Peyer's patch (tissue), 4 donors: ENCODE measurements at regions not wholly inside any gene's neighbourhood (a gene's known extent, or its start where the extent isn't known, plus 50 kb on each side); places are given as distances from the start of the nearest gene placed in this dataset.
A peak's percentile ranks its signal among the peaks of the same experiment; 100 is the strongest.

Experiments
- DNase-seq, 3 donors: peaks; one replicate each; pipeline ENCODE4 v3.0.0-alpha.2; 2017 to 2019
- H3K27ac ChIP-seq, 4 donors: fragments of 200-600 bp; sonication (generic); one replicate each; pipeline ENCODE4 v1.5.1; 2016 to 2019
- H3K27me3 ChIP-seq, 2 donors: fragments of 200-600 bp; sonication (generic); one replicate each; pipeline ENCODE4 v1.5.1; 2019
- H3K36me3 ChIP-seq, 3 donors: fragments of 200-600 bp; sonication (generic); one replicate each; pipeline ENCODE4 v1.5.1; 2016 to 2019
- H3K4me1 ChIP-seq, 4 donors: fragments of 200-600 bp; sonication (generic); one replicate each; pipeline ENCODE4 v1.5.1; 2016 to 2019
- H3K4me3 ChIP-seq, 4 donors: fragments of 200-600 bp; sonication (generic); 1 replicate in 3 of 4; 2 replicates in 1 of 4; pipeline ENCODE4 v1.5.1; 2016 to 2019; ENCODE audit warnings: mild to moderate bottlenecking in 1 of 4
- H3K9me3 ChIP-seq, 4 donors: fragments of 200-600 bp; sonication (generic); one replicate each; pipeline ENCODE4 v1.5.1; 2016 to 2019; ENCODE audit warnings: mild to moderate bottlenecking in 1 of 4
- POLR2A ChIP-seq, 2 donors: fragments of 450-650 bp; IDR thresholded peaks; one replicate each; pipeline ENCODE4 v1.5.1; 2017; ENCODE audit warnings: antibody characterized with exemption in 2 of 2, mild to moderate bottlenecking in 2 of 2, moderate library complexity in 2 of 2
- TF ChIP-seq, protein P1 (sequence below), 6 experiments: fragments of 450-650 bp in 4 of 6; fragments of 200-600 bp in 2 of 6; sonication (generic) in 1 of 6; IDR thresholded peaks; one replicate each; pipeline ENCODE4 v1.5.1; 2017 to 2019; ENCODE audit warnings: antibody characterized with exemption in 6 of 6, mild to moderate bottlenecking in 3 of 6, moderate library complexity in 1 of 6

DNA sequence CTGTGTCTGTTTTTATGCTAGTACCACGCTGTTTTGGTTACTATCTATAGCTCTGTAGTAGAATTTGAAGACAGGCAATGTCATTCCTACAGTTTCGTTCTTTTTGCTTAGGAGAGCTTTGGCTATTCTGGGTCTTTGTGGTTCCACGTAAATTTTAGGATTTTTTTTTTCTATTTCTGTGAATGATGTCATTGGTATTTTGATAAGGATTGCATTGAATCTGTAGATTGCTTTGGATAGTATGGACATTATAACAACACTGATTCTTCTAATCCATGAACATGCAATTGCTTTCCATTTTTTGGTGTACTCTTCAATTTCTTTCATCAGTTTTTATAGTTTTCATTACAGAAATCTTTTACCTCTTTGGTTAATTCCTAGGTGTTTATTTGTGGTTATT is 345.2 kb downstream of the TMEM121 start:
- H3K36me3 ChIP-seq, result no peaks in the 10 kb centered on the region
- no peak overlapping the region for H3K27ac ChIP-seq
- no peak for DNase-seq
- no peaks in the 10 kb centered on the region for H3K27me3 ChIP-seq
- H3K4me1 ChIP-seq, result no peaks in the 10 kb centered on the region
- no peak overlapping the region for H3K4me3 ChIP-seq
- no peaks in the 10 kb centered on the region for H3K9me3 ChIP-seq
- TF ChIP-seq POLR2A (IDR thresholded peaks at IDR 0.05), result no peak
- TF ChIP-seq, protein P1, sequence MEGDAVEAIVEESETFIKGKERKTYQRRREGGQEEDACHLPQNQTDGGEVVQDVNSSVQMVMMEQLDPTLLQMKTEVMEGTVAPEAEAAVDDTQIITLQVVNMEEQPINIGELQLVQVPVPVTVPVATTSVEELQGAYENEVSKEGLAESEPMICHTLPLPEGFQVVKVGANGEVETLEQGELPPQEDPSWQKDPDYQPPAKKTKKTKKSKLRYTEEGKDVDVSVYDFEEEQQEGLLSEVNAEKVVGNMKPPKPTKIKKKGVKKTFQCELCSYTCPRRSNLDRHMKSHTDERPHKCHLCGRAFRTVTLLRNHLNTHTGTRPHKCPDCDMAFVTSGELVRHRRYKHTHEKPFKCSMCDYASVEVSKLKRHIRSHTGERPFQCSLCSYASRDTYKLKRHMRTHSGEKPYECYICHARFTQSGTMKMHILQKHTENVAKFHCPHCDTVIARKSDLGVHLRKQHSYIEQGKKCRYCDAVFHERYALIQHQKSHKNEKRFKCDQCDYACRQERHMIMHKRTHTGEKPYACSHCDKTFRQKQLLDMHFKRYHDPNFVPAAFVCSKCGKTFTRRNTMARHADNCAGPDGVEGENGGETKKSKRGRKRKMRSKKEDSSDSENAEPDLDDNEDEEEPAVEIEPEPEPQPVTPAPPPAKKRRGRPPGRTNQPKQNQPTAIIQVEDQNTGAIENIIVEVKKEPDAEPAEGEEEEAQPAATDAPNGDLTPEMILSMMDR (IDR thresholded peaks at IDR 0.05), result no peak

DNA sequence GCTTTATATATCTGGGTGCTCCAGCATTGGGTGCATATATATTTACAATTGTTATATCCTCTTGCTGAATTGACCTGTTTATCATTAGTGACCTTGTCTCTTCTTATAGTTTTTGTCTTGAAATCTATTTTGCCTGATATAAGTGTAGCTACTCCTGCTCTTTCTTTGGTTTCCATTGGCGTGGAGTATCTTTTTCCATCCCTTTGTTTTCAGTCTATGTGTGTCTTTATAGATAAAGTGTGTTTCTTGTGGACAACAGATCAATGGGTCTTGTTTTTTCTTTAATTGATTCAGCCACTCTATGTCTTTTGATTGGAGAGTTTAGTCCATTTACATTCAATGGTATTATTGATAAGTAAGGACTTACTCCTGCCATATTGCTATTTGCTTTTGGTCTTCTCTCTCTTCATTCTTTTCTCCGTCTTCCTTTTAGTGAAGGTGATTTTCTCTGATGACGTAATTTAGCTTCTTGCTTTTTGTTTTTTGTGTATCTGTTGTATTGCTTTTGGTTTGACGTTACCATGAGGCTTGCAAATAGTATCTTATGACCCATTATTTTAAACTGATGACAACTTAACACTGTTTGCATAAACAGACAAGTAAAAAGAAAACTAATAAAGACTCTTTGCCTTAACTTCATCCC is 347.6 kb downstream of the TMEM121 start:
- TF ChIP-seq, protein P1 (IDR thresholded peaks at IDR 0.05), result no peak
- no peak for TF ChIP-seq POLR2A (IDR thresholded peaks at IDR 0.05)
- no peaks in the 10 kb centered on the region for H3K36me3 ChIP-seq
- no peak for DNase-seq
- H3K27ac ChIP-seq, result no peak overlapping the region
- H3K4me1 ChIP-seq, result no peaks in the 10 kb centered on the region
- H3K27me3 ChIP-seq, result no peaks in the 10 kb centered on the region
- H3K9me3 ChIP-seq, result no peaks in the 10 kb centered on the region
- H3K4me3 ChIP-seq, result no peak overlapping the region

DNA sequence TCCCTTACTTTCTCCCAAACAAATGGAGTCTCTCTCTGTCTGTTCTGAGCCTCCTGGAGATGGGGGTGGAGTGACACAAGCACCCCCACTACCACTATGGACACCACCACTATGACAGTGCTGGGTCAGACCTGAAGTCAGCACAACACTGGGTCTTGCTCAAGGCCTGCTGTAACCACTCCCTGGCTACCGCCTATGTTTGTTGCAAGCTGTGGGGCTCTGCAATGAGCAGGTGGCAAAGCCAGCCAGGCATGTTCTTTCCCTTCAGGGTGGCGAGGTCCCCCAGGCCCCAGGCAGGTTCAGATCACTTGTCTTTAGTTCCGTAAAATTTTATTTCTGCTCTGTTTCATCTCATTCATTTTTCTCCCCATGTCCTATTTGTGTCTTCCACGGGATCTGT is 349.8 kb downstream of the TMEM121 start:
- Histone ChIP-seq H3K4me1 (no peaks in the 10 kb centered on the region), H3K27ac (no peak overlapping the region), H3K9me3 (no peaks in the 10 kb centered on the region), H3K27me3 (no peaks in the 10 kb centered on the region), H3K4me3 (no peak overlapping the region), H3K36me3 (no peaks in the 10 kb centered on the region)
- TF ChIP-seq POLR2A (IDR thresholded peaks at IDR 0.05), result no peak
- TF ChIP-seq, protein P1 (IDR thresholded peaks at IDR 0.05), result no peak
- DNase-seq, result peak in 1 of 3 donors; percentile 34

DNA sequence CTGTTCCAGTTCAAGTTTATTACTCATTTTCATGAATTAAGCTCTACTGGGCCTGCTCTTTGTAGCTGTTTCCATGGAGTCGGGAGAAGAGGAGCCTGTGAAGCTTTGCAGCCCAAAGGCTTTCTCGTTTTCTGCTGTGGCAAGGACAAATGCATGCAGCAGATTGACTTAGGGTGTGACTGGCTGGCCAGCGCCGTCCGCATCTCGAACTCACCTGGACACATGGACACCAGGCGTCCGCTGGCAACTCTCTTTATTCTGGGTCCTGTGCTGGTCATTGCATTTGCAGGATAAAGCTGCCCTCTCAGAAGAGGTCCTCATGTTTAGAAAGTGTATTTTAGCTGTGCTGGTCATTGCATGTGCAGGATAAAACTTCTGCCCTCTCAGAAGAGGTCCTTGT is 350.4 kb downstream of the TMEM121 start:
- H3K27me3 ChIP-seq, result no peaks in the 10 kb centered on the region
- DNase-seq, result peak in 1 of 3 donors; percentile 28
- no peak overlapping the region for H3K27ac ChIP-seq
- H3K36me3 ChIP-seq, result no peaks in the 10 kb centered on the region
- no peaks in the 10 kb centered on the region for H3K4me1 ChIP-seq
- no peak overlapping the region for H3K4me3 ChIP-seq
- TF ChIP-seq, protein P1 (IDR thresholded peaks at IDR 0.05), result no peak
- TF ChIP-seq POLR2A (IDR thresholded peaks at IDR 0.05), result no peak
- no peaks in the 10 kb centered on the region for H3K9me3 ChIP-seq

DNA sequence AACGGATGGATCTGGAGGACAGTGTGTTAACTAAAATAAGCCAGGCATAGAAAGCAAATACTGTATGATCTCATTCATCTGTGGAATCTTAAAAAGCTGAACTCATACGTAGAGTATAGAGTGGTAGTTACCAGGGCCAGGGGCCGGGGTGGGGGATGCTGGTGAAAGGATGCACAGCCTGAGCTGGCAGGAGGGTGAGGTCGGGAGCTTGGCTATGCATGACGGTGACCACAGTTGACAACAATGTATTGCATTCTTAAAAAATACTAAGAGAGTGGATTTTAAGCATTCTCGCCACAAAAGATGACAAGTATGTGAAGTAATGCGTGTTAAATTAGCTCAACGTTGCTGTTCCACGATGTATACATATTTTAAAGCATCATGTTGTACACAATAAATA is 351.3 kb downstream of the TMEM121 start:
- DNase-seq, result peak in 1 of 3 donors; percentile 8
- Histone ChIP-seq H3K4me1 (no peaks in the 10 kb centered on the region), H3K9me3 (no peaks in the 10 kb centered on the region), H3K36me3 (no peaks in the 10 kb centered on the region), H3K27ac (no peak overlapping the region), H3K27me3 (no peaks in the 10 kb centered on the region), H3K4me3 (no peak overlapping the region)
- no peak for TF ChIP-seq POLR2A (IDR thresholded peaks at IDR 0.05)
- TF ChIP-seq, protein P1 (IDR thresholded peaks at IDR 0.05), result no peak

DNA sequence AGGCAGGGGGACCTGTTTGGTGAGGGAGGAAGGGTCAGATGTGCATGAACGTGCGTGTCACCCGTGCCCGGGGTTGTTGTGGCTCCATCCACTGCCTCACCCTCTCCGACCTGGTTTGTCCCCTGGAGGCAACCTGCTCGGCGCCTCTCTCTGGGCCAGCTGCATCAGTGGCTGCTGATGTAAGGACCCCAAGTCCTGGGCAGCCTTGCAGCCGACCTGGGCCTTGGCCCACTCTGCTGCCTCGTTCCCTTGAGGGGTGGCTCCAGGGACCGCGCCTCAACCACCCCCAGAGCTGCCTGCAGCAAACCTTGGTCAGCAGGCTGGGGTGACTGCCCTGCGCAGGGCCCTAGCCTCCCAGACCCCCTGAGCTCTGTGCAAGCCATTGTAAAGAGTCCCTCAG is 351.7 kb downstream of the TMEM121 start:
- peak; percentile 5 to 35 (median 9) for DNase-seq

More for the DNA sequence above, 351.7 kb downstream of the TMEM121 start:
- H3K27ac ChIP-seq, result no peak overlapping the region
- H3K36me3 ChIP-seq, result no peaks in the 10 kb centered on the region
- no peaks in the 10 kb centered on the region for H3K27me3 ChIP-seq
- H3K9me3 ChIP-seq, result no peaks in the 10 kb centered on the region
- TF ChIP-seq POLR2A (IDR thresholded peaks at IDR 0.05), result no peak
- TF ChIP-seq, protein P1 (IDR thresholded peaks at IDR 0.05), result no peak
- H3K4me3 ChIP-seq, result no peak overlapping the region
- no peaks in the 10 kb centered on the region for H3K4me1 ChIP-seq
